Endothelial cell of umbilical vein (primary cell): ENCODE measurements at regions not wholly inside any gene's neighbourhood (a gene's known extent, or its start where the extent isn't known, plus 50 kb on each side); places are given as distances from the start of the nearest gene placed in this dataset.

Experiments
- CTCF ChIP-seq, 2 donors: IDR thresholded peaks; 1 replicate in 1 of 2; 2 replicates in 1 of 2; pipeline ENCODE4 v1.5.1; 2011; ENCODE audit warnings: low read length in 2 of 2, mild to moderate bottlenecking in 2 of 2, moderate library complexity in 2 of 2, control low read depth in 1 of 2, inconsistent platforms in 1 of 2, low read depth in 1 of 2; ENCODE audit not compliant: insufficient read depth in 1 of 2; ENCODE audit errors: extremely low read depth in 1 of 2
- EZH2 ChIP-seq: IDR thresholded peaks from 2 replicates; pipeline ENCODE4 v1.6.1; 2012; ENCODE audit warnings: borderline replicate concordance, low read depth, mild to moderate bottlenecking, moderate library complexity, low read length, inconsistent platforms; ENCODE audit not compliant: severe bottlenecking
- FOS ChIP-seq: IDR thresholded peaks from 2 replicates; pipeline ENCODE4 v1.6.1; 2011; ENCODE audit warnings: mild to moderate bottlenecking, low read length, moderate library complexity, borderline replicate concordance; ENCODE audit not compliant: insufficient read depth
- GATA2 ChIP-seq: IDR thresholded peaks from 2 replicates; pipeline ENCODE4 v1.7.0; 2011; ENCODE audit warnings: low read depth, mild to moderate bottlenecking, moderate library complexity, mixed read lengths, low read length; ENCODE audit not compliant: insufficient read length, insufficient read depth
- JUN ChIP-seq: IDR thresholded peaks from 2 replicates; pipeline ENCODE4 v1.6.1; 2011; ENCODE audit warnings: borderline replicate concordance, low read depth; ENCODE audit not compliant: insufficient read length, insufficient read depth
- MAX ChIP-seq: IDR thresholded peaks from 2 replicates; pipeline ENCODE4 v1.6.1; 2011; ENCODE audit not compliant: insufficient read depth, insufficient read length
- MYC ChIP-seq: IDR thresholded peaks from one replicate; pipeline ENCODE4 v1.6.1; 2011; ENCODE audit warnings: mild to moderate bottlenecking, low read depth, low read length
- POLR2A ChIP-seq: IDR thresholded peaks from 2 replicates; pipeline ENCODE4 v1.6.1; 2012; ENCODE audit warnings: low read depth, mild to moderate bottlenecking, control low read depth, low read length
- POLR2AphosphoS5 ChIP-seq: IDR thresholded peaks from 2 replicates; pipeline ENCODE4 v1.6.1; 2012; ENCODE audit warnings: low read depth, mild to moderate bottlenecking, control low read depth, low read length, moderate library complexity; ENCODE audit not compliant: insufficient read depth

- no peak for TF ChIP-seq CTCF (IDR thresholded peaks at IDR 0.05; ENCODE audit: extremely low read depth in 1 of 2, insufficient read depth in 1 of 2, low read depth in 1 of 2, low read length in 2 of 2)
- no peak for TF ChIP-seq POLR2AphosphoS5
- no peak for TF ChIP-seq FOS
- no peak for TF ChIP-seq MYC
- TF ChIP-seq JUN: no peak
- no peak for TF ChIP-seq EZH2
- TF ChIP-seq POLR2A: no peak
- TF ChIP-seq MAX: no peak
- TF ChIP-seq GATA2: no peak
Measured at GRCh38 chr1:94636624-94637023, 95.1 kb upstream of the F3 start.
